DND-41 (cell line): ENCODE measurements at regions not wholly inside any gene's neighbourhood (a gene's known extent, or its start where the extent isn't known, plus 50 kb on each side); places are given as distances from the start of the nearest gene placed in this dataset.
"Not testable (repeated sequence)": the region's sequence is repeated elsewhere in the genome, so short reads cannot be mapped to it uniquely, and the experiment has no call there.

Experiments used
- EZH2 ChIP-seq: IDR thresholded peaks from 3 replicates; pipeline ENCODE4 v1.6.1; 2012; ENCODE audit warnings: borderline replicate concordance, low read depth, mild to moderate bottlenecking, moderate library complexity, low read length, inconsistent platforms; ENCODE audit not compliant: severe bottlenecking
- TF ChIP-seq, protein P1 (sequence below): IDR thresholded peaks from 2 replicates; pipeline ENCODE4 v1.5.1; 2012; ENCODE audit warnings: borderline replicate concordance, low read length, moderate library complexity, mild to moderate bottlenecking; ENCODE audit not compliant: poor library complexity, severe bottlenecking; ENCODE audit errors: extremely low read depth

GRCh38 chr9:103205881-103206585, 210.9 kb downstream of the CYLC2 start:
- TF ChIP-seq, protein P1, sequence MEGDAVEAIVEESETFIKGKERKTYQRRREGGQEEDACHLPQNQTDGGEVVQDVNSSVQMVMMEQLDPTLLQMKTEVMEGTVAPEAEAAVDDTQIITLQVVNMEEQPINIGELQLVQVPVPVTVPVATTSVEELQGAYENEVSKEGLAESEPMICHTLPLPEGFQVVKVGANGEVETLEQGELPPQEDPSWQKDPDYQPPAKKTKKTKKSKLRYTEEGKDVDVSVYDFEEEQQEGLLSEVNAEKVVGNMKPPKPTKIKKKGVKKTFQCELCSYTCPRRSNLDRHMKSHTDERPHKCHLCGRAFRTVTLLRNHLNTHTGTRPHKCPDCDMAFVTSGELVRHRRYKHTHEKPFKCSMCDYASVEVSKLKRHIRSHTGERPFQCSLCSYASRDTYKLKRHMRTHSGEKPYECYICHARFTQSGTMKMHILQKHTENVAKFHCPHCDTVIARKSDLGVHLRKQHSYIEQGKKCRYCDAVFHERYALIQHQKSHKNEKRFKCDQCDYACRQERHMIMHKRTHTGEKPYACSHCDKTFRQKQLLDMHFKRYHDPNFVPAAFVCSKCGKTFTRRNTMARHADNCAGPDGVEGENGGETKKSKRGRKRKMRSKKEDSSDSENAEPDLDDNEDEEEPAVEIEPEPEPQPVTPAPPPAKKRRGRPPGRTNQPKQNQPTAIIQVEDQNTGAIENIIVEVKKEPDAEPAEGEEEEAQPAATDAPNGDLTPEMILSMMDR = not testable (repeated sequence)
- not testable (repeated sequence) for TF ChIP-seq EZH2
